ENCODE measurements at regions not wholly inside any gene's neighbourhood (a gene's known extent, or its start where the extent isn't known, plus 50 kb on each side); places are given as distances from the start of the nearest gene placed in this dataset.
"Not testable (repeated sequence)": the region's sequence is repeated elsewhere in the genome, so short reads cannot be mapped to it uniquely, and the experiment has no call there.

DNA sequence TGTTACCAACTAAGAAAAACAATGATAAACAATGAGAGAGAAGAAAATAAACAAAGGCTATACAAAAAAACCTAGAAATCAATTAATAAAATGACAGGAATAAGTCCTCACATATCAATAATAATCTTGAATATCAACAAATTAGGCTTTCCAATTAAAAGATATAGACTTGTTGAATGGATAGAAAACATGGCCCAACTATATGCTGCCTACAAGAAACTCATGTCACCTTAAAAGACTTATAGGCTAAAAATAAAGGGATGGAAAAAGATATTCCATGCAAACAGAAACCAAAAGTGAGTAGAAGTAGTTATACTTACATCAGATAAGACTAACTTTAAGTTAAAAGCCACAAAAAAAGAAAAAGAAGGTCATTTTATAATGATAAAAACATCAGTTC, 183.9 kb downstream of the MYRFL start:
- Mint-ChIP-seq H3K4me3 (no peak overlapping the region), H3K9me3 (peaks cover 30% of the 10 kb centered on the region), H3K27me3 (ENCODE audit: low read depth) (no peaks in the 10 kb centered on the region), H3K4me1 (ENCODE audit: low read depth) (peaks cover 3% of the 10 kb centered on the region), H3K36me3 (ENCODE audit: low read depth) (no peaks in the 10 kb centered on the region), H3K27ac (no peak overlapping the region)
- DNase-seq (ENCODE audit: low spot score) = no peak

DNA sequence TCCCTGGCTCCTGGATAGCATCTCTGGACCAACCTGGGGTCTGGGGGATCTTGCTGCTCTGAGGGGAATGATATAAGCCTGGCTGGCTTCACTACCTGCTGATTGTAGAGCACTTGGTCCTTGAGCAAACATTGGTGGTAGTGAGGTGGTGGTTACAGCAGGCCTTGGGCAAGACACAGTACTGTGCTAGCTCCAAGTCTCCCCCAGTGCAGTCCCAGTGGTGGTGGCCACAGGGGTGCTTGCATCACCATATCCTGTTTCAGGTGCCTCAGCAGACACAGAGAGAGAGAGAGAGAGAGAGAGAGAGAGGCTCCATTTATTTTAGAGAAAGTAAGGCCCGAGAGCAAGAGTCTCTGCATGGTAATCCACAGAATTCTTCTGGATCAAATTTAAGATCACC, 186.3 kb downstream of the MYRFL start:
- Mint-ChIP-seq H3K9me3 (peaks cover 30% of the 10 kb centered on the region), H3K36me3 (ENCODE audit: low read depth) (no peaks in the 10 kb centered on the region), H3K4me1 (ENCODE audit: low read depth) (peaks cover 3% of the 10 kb centered on the region), H3K27ac (no peak overlapping the region), H3K27me3 (ENCODE audit: low read depth) (no peaks in the 10 kb centered on the region), H3K4me3 (no peak overlapping the region)
- DNase-seq (ENCODE audit: low spot score) = no peak

DNA sequence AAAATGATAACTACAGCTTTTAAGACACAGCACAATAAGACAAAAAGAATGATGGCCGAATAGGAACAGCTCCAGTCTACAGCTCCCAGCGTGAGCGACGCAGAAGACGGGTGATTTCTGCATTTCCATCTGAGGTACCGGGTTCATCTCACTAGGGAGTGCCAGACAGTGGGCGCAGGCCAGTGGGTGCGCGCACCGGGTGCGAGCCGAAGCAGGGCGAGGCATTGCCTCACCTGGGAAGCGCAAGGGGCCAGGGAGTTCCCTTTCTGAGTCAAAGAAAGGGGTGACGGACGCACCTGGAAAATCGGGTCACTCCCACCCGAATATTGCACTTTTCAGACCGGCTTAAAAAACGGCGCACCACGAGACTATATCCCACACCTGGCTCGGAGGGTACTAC, 188.0 kb downstream of the MYRFL start:
- H3K27ac Mint-ChIP-seq; DNase-seq (ENCODE audit: low spot score); H3K4me3 Mint-ChIP-seq; H3K4me1 Mint-ChIP-seq (ENCODE audit: low read depth); H3K27me3 Mint-ChIP-seq (ENCODE audit: low read depth); H3K36me3 Mint-ChIP-seq (ENCODE audit: low read depth): not testable (repeated sequence)
- peaks cover 30% of the 10 kb centered on the region for H3K9me3 Mint-ChIP-seq

DNA sequence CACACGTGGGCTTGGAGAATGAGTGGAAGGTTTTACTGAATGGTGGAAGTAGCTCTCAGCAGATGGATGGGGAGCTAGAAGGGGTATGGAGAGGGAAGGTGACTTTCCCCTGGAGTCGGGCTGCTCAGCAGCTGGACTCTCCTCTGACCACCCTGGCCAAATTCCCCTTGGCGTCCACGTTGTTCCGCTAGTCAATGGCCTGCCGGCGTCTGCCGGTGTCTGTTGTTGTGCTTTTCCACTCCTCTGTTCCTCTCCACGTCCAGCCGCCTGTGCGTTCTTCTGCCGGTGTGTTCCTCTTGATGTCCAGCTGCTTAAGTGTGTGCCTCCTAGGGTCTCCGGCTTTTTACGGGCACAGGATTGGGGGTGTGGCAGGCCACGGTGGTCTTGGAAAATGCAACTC, 203.5 kb downstream of the MYRFL start:
- H3K4me1 Mint-ChIP-seq (ENCODE audit: low read depth) = no peaks in the 10 kb centered on the region

DNA sequence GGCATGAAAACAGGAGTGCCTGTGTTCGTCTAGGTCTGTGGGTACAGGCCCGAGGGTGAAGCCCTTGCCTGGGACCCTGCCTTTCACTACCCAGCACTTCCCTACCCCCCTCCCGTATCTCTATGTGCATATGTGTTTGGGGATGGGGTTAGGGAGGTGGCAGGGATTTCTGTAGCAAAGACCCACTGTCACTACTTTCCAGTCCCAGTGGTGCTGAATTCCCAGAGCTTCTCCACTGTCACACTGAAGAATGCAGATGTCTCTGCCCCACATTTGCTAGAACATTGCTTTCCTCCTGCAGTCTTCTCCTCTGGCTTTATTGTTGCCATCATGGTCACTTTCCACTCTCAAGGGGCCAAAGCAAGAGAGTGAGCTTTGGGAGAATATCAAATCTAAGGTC, 203.9 kb downstream of the MYRFL start:
- DNase-seq (ENCODE audit: low spot score) = no peak
- peaks cover 2% of the 10 kb centered on the region for H3K27me3 Mint-ChIP-seq (ENCODE audit: low read depth)
- H3K27ac Mint-ChIP-seq = no peak overlapping the region
- no peaks in the 10 kb centered on the region for H3K36me3 Mint-ChIP-seq (ENCODE audit: low read depth)
- no peaks in the 10 kb centered on the region for H3K4me1 Mint-ChIP-seq (ENCODE audit: low read depth)
- no peak overlapping the region for H3K4me3 Mint-ChIP-seq
- no peaks in the 10 kb centered on the region for H3K9me3 Mint-ChIP-seq

More for the DNA sequence above, 203.5 kb downstream of the MYRFL start:
- H3K27ac Mint-ChIP-seq = no peak overlapping the region
- no peak overlapping the region for H3K4me3 Mint-ChIP-seq
- no peaks in the 10 kb centered on the region for H3K9me3 Mint-ChIP-seq
- peaks cover 2% of the 10 kb centered on the region for H3K27me3 Mint-ChIP-seq (ENCODE audit: low read depth)
- no peaks in the 10 kb centered on the region for H3K36me3 Mint-ChIP-seq (ENCODE audit: low read depth)
- DNase-seq (ENCODE audit: low spot score) = no peak

DNA sequence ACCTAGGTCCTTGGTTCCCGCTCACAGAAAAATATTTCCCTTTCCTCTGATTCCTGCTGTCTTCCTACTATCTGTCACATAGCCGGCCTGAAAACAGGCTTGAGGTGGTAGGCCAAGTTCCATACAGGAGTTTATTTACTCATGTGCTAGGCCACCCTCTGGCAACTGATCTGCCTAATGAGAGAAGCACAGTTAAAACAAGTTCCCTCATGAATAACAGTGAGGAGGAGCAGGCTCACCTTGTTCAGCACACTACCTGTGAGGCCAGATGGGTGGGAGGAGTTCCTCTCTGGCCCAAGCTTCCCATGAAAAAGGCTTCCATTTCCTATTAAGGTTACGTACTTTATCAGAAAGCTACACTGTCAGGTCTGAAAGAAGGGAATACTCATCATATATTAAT, 206.0 kb downstream of the MYRFL start:
- Mint-ChIP-seq H3K4me3 (no peak overlapping the region), H3K4me1 (ENCODE audit: low read depth) (no peaks in the 10 kb centered on the region), H3K27ac (no peak overlapping the region), H3K9me3 (no peaks in the 10 kb centered on the region), H3K36me3 (ENCODE audit: low read depth) (no peaks in the 10 kb centered on the region), H3K27me3 (ENCODE audit: low read depth) (peaks cover 2% of the 10 kb centered on the region)
- DNase-seq (ENCODE audit: low spot score) = no peak

DNA sequence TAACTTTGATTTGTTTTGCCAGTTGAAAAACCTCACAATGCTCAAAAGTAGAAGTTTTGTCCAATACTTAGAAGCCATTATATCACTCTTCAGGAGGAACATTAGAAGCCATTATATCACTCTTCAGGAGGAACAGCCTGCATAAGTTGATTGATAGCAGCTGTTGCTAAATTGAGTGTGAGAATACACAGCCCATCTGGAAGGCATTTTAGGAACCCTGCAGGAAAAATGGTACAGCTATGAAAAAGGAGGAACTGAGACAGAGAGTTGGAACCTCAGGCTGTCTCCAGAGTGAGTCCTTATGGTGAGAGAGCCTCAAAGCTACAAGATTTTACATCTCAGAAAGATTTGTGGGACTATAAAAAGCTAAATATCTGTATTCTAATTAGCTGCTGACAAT, 207.0 kb downstream of the MYRFL start:
- Mint-ChIP-seq H3K27me3 (ENCODE audit: low read depth) (peaks cover 2% of the 10 kb centered on the region), H3K27ac (no peak overlapping the region), H3K4me3 (no peak overlapping the region), H3K9me3 (no peaks in the 10 kb centered on the region), H3K36me3 (ENCODE audit: low read depth) (no peaks in the 10 kb centered on the region), H3K4me1 (ENCODE audit: low read depth) (no peaks in the 10 kb centered on the region)
- DNase-seq (ENCODE audit: low spot score) = no peak

DNA sequence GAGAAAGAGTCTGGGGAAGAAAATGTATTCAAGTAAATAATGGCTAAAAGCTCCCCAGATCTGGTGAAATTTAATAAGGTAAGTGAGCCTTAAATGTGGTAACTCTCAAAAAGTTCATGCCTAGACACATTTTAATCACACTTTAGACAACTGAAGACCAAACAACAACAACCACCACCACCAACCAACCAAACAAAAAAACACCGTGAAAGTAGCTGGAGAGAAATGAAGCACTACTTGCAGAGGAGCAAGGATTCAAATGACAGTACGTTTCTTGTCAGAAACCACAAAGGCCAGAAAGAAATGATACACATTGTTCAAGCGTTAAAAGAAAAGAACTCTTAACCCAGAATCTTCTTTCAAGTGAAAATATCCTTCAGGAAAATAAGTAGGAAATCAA, 208.3 kb downstream of the MYRFL start:
- Mint-ChIP-seq H3K27me3 (ENCODE audit: low read depth) (peaks cover 2% of the 10 kb centered on the region), H3K9me3 (no peaks in the 10 kb centered on the region), H3K27ac (no peak overlapping the region), H3K4me1 (ENCODE audit: low read depth) (no peaks in the 10 kb centered on the region), H3K4me3 (no peak overlapping the region), H3K36me3 (ENCODE audit: low read depth) (no peaks in the 10 kb centered on the region)
- DNase-seq (ENCODE audit: low spot score) = no peak

DNA sequence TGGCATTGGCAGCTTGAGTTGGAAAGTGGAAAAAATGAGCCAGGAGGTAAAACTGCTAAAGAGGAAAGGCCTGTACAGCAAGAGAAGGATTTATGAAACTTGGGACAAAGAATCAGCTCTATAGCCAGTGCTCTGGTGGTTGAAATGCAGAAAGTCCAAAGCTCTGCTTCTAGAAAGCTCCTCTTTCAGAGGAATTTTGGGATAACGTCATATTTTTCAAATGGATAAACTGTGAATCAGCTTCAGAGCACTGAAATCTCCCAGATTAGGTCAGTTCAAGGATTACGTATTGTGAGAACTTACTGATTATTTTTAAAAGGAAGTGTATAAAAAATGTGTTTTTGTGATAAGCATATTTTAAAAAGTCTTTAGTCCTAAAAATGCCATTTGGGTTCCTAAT, 203.1 kb upstream of the CNOT2 start:
- H3K36me3 Mint-ChIP-seq (ENCODE audit: low read depth) = no peaks in the 10 kb centered on the region
- DNase-seq (ENCODE audit: low spot score) = no peak
- no peaks in the 10 kb centered on the region for H3K4me1 Mint-ChIP-seq (ENCODE audit: low read depth)
- no peak overlapping the region for H3K4me3 Mint-ChIP-seq
- no peaks in the 10 kb centered on the region for H3K27me3 Mint-ChIP-seq (ENCODE audit: low read depth)
- no peak overlapping the region for H3K27ac Mint-ChIP-seq
- no peaks in the 10 kb centered on the region for H3K9me3 Mint-ChIP-seq

DNA sequence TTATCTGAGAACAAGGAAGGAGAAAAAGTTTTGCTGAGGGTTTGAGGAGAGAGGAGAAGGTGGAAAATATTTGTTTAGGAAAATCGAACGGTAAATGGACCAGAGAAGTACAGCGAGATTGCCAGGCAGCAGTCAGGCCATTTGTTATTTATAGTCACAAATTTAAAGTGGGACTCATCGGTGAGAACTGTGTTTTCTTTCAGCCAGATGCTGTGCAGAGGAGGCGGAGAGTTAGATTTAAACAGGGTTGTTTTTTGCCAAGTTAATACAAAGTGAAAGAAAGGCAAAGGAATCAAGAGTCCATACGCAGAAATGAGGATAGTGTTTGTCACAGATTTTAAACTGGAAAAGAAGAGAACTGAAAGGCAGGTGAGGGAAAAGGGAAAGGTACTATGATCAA, 200.6 kb upstream of the CNOT2 start:
- no peaks in the 10 kb centered on the region for H3K36me3 Mint-ChIP-seq (ENCODE audit: low read depth)
- H3K4me1 Mint-ChIP-seq (ENCODE audit: low read depth) = no peaks in the 10 kb centered on the region
- H3K4me3 Mint-ChIP-seq = no peak overlapping the region
- H3K9me3 Mint-ChIP-seq = no peaks in the 10 kb centered on the region
- DNase-seq (ENCODE audit: low spot score) = no peak
- H3K27me3 Mint-ChIP-seq (ENCODE audit: low read depth) = no peaks in the 10 kb centered on the region
- H3K27ac Mint-ChIP-seq = no peak overlapping the region

DNA sequence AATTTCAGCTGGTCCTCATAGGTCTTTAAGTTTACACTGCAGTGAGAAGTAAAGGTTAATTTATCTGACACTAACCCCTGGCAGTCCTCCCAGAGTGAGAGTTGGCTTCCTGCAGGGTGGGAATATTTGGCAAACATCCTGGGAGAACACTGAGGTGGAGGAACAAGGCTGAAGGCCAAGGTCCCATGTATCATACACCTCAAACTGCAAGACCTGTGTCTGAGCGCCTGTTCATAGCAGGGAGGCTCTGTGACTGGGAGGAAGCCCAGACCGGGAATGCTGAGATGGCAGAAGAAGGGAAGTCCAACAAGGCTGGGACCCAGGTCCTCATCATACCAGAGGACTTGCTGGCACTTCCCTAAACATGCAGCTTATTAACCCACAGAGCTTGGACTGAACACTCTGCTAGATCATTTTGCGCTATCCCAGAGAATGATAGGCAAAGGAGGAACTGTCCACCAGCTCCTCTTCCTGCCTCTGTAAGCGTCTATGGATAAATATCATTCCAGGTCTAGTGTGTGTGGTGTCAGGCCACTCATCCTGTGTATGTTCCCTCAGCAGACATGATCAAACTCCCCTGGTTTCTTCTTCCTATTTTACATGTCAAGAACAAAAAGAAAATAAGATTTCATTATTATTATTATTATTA, 199.6 kb upstream of the CNOT2 start:
- no peaks in the 10 kb centered on the region for H3K9me3 Mint-ChIP-seq
- H3K4me3 Mint-ChIP-seq = no peak overlapping the region
- no peaks in the 10 kb centered on the region for H3K36me3 Mint-ChIP-seq (ENCODE audit: low read depth)
- no peaks in the 10 kb centered on the region for H3K4me1 Mint-ChIP-seq (ENCODE audit: low read depth)
- no peak for DNase-seq (ENCODE audit: low spot score)
- H3K27ac Mint-ChIP-seq = no peak overlapping the region
- H3K27me3 Mint-ChIP-seq (ENCODE audit: low read depth) = no peaks in the 10 kb centered on the region

DNA sequence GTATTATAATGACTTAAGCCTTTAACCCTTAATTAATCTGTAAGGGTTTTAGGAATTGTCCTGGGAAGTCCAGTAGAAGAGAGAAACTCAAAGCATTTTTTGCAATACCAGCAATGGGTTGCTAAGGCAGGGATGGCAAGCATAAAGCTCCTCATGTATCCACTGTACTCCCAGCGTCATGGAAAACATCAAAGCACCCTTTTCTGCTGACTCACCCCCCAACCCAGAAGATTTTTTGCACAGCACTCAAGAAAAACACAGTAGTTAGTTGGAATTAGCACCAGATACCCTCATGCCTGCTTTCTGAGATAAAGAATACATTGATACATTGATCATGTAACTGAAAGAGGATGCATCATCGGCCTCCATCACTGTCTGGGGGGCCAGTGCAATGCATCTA, 199.1 kb upstream of the CNOT2 start:
- no peak overlapping the region for H3K27ac Mint-ChIP-seq
- DNase-seq (ENCODE audit: low spot score) = no peak
- no peaks in the 10 kb centered on the region for H3K9me3 Mint-ChIP-seq
- no peak overlapping the region for H3K4me3 Mint-ChIP-seq
- H3K36me3 Mint-ChIP-seq (ENCODE audit: low read depth) = no peaks in the 10 kb centered on the region
- H3K27me3 Mint-ChIP-seq (ENCODE audit: low read depth) = no peaks in the 10 kb centered on the region
- no peaks in the 10 kb centered on the region for H3K4me1 Mint-ChIP-seq (ENCODE audit: low read depth)

DNA sequence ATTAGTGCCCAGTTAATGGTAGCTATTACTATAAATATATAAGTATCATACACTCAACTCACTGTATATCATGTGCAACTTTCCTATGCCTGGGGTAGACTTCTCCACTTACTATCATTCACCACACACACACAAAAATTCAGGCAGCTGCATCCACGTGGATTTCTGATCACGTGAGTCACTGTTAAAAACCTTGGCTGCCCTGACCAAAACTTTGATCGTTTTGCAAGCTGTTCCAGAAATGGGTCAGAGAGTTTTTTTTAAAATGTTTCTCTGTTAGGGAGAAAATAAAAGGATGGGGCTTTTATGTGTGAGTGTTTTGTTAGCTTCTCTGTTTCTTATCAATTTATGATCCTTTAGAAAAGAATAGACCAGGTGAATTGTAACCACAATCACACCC, 198.2 kb upstream of the CNOT2 start:
- Mint-ChIP-seq H3K4me1 (ENCODE audit: low read depth) (peaks cover 4% of the 10 kb centered on the region), H3K27me3 (ENCODE audit: low read depth) (no peaks in the 10 kb centered on the region), H3K4me3 (no peak overlapping the region), H3K9me3 (no peaks in the 10 kb centered on the region), H3K27ac (no peak overlapping the region), H3K36me3 (ENCODE audit: low read depth) (no peaks in the 10 kb centered on the region)
- DNase-seq (ENCODE audit: low spot score) = no peak

DNA sequence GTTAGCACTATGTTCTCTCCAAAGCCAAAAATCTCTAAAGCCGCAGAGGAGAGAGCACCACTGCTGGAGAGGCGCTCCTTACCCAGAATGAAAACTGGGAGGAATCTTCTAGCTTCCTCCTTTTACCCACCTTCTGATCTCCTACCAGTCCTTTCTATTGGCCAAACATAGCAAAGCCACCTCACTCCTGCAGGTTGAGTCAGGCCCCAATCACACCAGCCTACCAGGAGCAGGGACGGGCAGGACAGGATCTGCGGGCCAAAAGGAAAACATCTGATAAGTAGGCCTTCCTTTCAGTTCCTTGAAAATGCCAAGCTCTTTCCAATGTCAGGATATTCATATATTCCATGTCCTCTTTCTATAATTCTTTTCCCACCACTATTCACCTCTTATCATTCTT, 197.7 kb upstream of the CNOT2 start:
- Mint-ChIP-seq H3K9me3 (no peaks in the 10 kb centered on the region), H3K27me3 (ENCODE audit: low read depth) (no peaks in the 10 kb centered on the region), H3K4me1 (ENCODE audit: low read depth) (peaks cover 8% of the 10 kb centered on the region), H3K4me3 (no peak overlapping the region), H3K27ac (no peak overlapping the region), H3K36me3 (ENCODE audit: low read depth) (no peaks in the 10 kb centered on the region)
- DNase-seq (ENCODE audit: low spot score) = no peak

DNA sequence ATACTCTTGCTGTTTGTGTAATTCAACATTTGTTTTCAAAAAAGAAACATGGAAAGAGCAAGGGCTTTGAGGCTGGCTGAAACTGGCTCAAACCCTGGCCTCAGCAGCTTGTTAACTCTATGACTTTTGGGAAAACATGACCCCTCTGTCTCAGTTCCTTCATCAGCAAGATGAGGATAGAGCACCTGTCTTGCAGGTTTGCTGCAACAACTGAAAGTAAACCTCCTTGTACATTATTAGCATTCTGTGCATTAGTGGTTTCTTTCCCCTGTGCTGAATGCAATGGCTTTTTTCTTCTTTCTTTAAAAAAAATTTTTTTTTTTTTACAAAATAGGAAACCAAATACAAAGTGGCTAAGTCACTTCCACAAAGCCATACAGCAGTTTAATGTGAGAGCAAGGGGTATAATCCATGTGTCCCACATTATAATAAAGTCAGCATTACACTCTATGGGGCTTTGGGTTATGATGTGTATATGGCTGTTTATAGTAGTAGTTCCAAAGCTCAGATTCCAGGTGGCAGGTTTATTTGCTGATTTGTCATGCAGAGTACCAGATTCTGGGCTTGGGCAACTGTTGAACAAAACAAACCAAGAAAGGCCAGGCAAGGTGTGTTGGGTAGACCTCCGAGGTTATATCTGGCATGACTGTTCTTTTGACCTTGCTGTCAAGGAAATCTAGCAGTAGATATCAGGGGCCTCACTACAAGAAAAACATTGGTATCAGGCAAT, 194.5 kb upstream of the CNOT2 start:
- H3K36me3 Mint-ChIP-seq (ENCODE audit: low read depth) = peaks cover 2% of the 10 kb centered on the region
- H3K27me3 Mint-ChIP-seq (ENCODE audit: low read depth) = no peaks in the 10 kb centered on the region
- no peak overlapping the region for H3K27ac Mint-ChIP-seq
- peaks cover 9% of the 10 kb centered on the region for H3K4me1 Mint-ChIP-seq (ENCODE audit: low read depth)
- DNase-seq (ENCODE audit: low spot score) = no peak
- H3K9me3 Mint-ChIP-seq = no peaks in the 10 kb centered on the region
- no peak overlapping the region for H3K4me3 Mint-ChIP-seq

All from T-helper 2 cell treated with Interferon-gamma antibody and Interleukin-4, amounts not matched to agents 5 μg/mL and 100 μg/mL, for 36 hours (primary cell).